Amniotic epithelial cell (primary cell): ENCODE measurements at regions not wholly inside any gene's neighbourhood (a gene's known extent, or its start where the extent isn't known, plus 50 kb on each side); places are given as distances from the start of the nearest gene placed in this dataset.

ENCODE experiments used
- DNase-seq: peaks from one replicate; pipeline ENCODE4 v3.0.0-alpha.2; 2010; ENCODE audit warnings: low read depth

DNA sequence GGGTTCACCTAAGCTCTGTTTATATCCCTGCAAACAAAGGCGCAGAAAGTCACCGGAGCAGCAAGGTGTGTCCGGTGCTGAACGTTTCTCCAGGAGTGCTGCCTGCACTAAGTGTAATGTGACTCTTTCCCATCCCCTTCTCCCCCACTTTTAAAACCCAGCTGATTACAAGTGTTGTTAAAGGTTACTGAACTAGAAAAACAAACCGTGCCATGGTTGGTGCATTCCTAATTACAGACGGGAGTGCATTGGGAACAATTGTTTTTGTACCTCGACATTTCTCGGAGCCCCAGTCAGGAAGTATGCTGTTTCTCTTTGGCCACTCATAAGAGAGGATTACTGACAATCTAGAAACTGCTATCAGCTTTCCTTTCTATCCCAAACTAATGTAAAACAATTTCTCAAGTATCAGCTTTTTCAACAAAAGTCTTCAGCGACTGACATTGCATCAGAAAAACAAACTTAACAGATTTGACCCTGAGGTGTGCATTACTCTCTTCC lies 441.0 kb upstream of the SALL1 start:
- DNase-seq: no peak

DNA sequence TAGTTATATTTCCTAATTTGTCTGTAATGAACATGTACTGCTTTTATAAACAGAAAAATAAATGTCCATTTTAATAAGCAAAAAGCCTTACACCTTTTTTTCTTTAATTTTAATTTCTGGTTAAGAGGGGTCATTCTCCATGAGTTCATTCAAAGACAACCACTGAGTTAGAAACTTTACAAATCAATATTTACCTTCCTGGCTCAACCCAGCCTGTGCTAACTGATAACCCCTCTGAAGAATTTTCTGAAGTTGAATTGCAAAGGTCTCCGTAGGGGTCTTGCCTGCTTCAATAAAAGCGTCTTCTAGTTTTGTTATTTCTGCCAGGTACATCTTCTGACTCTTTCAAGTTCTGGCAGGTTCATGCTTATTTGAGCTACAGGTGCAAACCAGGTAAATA lies 440.4 kb upstream of the SALL1 start:
- no peak for DNase-seq

DNA sequence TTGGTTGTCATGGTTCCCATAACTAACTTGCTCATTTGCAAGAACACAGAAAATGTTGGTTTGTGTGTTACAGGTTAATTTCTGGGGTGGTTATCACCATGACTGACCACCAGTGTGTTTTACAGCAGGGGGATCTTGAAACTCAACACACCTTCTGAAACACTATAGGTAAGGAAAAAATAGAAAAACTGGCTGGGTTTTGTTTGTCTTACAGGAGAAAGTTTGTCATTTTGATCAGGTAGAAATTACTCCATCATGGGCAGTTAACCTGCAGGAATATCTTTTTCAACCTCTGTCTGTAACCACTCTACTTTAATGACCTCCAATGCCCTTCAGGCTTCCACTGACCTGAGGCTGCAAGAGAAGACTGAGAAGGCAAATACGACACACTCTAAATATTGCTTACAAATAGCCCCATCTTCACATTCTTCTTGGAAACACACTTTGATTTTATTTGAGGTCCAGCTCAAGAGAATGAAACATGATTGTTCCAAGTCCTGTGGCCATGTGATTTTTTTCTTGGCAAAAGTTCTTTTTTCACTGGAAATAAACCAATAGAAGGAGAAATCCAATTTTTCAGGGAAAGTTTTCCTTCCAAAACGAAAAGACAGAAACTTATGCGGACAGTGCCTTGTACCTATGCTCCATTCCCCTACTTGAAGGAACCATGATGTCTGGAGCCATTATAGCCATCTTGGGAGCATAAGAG lies 428.7 kb upstream of the SALL1 start:
- no peak for DNase-seq

DNA sequence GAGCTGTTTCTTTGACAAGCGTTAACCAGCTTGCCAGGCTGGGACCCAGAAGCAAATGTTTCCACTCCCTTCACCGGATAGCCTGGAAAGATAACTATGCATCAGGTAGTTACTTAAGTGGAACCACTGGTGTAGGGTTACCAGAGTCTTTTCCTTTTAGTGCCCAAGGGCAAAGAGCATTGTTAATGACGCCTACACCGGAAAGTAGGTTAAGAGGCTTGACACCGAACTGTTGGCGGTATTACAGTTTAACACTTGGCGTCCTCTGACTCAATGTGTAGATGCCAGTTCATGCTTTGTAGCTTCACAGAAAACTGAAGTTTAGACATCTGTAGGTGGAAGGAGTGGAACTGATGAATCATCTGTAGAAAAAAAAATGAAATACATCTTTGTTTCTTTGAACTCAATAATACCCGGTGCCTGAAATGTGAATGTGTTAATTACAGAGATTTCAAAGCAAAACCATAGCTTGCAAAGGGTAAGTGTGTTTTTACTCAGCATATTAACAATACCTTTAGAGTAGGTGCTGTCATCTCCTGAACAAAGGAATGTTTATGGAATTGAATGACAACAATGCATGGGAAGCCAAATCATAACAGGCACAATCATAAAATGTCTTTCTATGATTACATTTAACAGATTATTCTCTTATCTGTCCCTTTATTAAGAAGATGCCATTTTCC lies 426.7 kb upstream of the SALL1 start:
- peak; percentile 3 for DNase-seq

DNA sequence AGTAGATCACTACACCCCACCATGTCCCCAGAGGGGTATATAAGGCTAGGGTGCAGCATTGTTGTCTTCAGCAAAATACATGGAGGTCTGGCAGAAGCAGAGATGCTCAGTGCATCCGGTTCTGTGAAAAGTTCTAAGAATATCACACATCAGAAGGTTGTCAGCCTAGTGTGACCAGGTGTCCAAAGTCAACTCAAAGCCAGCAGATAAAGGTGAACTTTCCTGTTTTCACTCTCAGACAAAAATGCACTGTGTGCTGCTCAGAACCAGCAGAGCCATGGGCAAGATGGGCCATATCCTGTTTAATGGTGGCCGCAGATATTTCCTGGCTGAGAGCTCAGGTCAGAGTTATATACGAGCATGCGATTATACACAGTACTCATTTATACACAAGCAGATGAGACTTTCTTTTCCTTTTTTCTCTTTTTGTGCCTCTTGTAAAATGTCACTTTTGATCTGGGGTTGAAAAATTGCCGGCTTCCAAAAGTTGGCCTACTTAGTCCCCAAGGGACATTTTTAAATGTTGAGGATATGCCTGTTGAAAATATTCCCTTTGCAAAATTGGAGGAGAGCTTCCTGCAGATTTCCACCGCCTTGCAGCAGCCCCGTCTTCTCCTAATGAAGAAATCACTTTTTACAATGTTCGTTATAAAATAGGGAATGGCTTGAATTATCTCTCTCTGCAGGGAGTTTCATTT lies 425.6 kb upstream of the SALL1 start:
- DNase-seq: no peak

DNA sequence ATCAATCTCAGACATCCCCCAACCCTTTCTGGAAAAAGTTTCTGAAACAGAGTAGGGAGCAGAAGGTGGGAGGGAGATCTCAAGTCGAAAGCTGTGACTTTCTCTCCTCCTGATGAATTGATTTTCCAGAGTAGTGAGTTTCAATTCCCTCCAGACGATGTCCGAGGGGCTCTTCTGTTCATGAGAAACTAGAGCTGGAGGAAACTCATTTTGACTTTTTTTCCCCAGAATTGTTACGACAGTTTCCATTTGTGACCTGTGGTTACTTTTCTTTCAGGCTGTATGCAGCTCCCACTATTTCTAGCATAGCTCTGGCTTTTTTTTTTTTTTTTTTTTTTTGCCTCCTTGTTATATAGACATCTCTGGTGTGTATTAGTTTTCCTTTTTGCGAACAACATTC lies 422.1 kb upstream of the SALL1 start:
- DNase-seq: no peak

DNA sequence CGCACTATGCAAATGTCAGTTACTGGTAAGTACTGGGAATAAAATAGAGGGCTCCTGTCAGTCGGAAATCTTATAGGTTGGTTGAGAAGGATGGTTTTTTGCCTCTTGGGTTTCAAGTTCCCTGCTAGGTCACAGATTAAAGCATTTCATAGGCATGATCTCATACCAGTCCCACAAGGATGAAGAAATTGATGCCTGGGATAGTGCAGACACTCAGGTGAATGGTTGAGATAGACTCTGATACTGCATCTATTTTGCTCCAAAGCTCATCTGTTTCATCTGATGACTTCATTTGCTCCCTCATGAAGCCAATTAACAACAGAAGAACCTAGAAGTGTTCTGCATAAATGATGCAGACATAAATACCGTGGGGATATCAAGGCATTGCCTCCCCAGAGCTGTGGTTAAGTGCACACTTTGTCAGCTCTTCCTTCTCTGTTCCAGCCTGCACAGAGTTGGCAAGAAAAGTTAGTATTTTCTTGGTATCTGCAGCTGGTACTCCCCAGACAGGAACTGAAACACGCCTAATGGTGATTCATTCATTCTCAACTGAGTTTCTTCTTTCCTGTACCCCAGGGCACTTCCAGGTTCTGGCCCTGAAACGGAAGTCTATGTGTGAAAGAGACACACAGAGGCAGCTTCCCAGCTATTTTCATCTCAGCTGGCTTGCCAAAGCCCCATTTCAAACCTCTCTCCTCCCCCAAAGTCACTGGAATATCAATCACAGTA lies 418.3 kb upstream of the SALL1 start:
- DNase-seq: no peak

DNA sequence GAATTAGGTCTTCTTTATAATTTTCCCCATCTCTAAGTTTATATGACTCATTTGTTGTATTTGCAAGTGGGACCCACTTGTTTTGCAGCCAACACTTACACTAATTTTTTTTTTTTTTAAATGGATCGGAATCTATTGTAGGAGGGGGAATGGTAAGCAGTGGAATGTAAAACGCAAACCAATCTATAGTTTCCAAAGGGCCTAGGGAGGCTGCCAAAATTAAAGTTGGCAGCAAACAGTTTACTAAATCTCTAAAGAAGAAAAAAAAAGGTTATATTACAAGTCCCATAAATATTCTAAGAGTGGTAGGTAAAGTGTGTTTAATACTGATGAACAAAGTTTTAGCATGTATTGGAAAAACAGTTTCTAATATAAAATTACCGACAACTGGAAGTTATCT lies 416.8 kb upstream of the SALL1 start:
- no peak for DNase-seq

DNA sequence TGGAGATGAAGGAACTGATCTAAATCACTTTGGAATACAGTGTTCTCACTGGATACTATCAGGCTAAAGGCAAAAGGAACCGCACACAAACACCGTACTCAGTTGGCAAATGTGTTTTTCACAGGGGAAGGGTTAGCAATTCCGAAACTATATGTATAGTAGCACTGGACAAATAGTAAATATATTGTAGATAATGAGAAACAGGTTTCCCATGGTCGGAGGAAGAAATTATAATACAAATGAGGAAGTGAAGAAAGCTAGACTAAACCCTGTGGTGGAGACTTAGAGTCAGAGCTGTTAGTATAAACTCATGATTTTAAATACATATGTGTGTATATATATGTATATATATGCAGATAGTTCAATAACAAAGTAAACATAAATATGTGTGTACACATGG lies 414.1 kb upstream of the SALL1 start:
- no peak for DNase-seq

DNA sequence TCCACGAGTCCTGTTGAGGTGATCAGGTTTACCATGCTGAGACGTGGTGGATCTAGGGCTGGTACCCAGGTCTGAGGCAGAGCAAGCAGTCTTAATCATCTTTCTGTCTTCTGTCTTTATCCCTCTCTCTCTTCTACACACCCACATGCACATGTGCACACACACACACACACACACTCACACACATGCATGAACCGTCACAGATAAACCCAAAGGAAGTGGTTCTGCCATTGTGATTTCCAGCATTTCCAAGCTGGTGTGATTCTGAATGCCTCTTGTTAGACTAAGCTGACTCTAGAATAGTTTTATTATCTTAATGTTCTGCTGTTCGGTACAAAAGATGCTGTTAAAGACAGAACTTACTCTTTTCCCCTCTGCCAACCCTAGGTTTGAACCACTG lies 411.8 kb upstream of the SALL1 start:
- no peak for DNase-seq

DNA sequence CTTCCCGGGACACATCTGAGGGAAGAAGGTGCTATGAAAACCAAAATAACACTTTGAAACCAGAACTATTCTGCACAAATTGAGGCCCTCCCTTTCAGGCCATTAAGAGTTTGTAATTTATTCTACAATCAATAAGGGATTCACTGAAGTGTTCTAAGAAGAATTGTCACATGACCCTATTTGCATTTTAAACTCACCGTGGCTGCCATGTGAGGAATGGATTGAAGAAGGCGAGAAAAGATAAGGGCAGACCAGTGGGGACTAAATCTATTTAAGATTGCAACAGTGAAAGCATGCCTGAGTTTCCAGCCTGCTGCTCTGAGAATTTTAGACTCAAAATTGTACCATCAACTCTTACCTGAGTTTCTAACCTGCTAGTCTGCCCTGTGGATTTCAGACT lies 408.8 kb upstream of the SALL1 start:
- no peak for DNase-seq

DNA sequence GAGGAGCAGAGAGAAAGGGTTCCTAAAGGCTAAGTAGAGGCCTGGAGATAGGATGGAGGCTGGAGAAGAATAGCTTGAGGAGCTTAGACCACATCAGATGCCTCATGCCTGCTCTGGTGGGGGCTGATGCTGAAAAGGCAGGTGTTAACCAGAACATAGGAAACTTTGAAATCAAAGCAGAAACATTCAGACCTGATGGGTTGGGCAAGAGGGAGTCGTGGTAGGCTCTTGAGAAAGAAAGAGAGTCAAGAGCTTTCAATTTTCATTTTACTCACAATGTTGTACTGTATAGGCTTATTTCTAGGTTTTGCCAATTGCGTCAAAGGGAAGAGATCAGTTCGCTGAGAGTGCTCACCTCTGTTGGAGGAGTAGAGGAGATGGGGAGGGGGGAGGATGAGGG lies 406.6 kb upstream of the SALL1 start:
- DNase-seq: no peak

DNA sequence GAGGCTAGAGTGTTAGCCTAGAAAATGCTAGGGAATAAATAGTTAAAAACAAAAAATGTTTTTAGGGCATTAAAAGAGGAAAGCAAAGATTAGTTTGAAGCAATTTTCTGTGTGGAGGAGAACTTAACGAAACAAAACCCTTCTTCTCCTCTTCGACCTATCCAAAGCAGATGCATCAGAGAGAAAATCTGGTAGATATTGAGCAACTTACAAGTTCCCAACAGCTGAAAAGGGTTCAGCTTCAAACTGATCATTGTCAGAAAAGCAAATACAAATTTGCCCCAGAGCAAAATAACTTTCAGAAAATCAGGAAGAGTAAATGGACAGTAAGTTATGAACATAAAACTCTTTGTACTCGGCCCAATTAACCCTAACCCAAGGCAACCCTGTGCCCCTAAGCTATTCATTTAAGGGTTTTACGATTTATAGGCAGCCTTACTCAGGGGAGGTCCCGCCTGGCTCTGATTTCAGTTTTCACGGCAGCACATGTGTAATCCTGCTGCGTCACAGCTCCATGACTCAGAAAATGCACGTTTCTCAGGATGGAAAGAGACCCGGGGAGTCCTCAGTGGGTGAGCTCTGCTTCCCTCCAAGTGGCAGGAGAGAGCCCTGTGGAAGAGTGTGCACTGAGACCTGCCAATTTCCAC lies 405.7 kb upstream of the SALL1 start:
- peak; percentile 78 for DNase-seq

DNA sequence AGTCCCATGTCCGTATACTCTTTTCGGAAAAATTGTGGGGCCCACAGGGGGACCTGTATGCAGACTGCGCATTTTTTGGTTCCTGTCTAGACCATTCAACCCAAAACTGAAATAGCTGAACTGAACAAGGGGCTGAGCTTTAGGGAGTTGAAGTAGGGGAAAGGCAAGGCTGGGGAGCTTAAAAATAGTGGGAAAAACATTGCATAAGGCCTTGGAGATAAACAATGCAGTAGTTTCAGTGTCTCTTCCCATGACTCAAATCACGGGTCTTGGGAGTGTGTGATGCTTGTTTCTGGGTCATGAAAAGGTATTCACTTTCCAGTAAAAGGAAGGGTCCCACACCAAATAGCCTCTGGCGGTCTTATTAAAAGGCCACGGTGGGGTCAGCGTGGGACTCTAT lies 402.8 kb upstream of the SALL1 start:
- peak; percentile 46 for DNase-seq

DNA sequence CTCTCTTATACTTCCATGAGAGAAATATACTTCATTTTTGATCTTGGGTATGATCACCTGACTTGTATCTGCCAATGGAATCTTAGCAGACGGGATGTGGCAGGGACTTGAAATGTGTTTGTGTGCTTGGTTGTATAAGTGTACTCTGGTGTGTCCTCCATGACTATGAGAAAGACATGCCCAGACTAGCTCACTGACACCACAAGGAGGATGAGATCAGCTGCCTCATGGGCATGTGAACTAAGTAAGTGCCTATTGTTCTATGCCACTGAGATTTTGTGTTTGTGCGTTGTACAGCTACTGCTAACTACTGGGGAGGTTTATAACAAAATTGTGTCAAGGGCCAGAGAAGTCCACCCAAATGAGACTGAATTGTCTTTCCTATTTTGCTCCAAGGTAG lies 402.2 kb upstream of the SALL1 start:
- DNase-seq: no peak

DNA sequence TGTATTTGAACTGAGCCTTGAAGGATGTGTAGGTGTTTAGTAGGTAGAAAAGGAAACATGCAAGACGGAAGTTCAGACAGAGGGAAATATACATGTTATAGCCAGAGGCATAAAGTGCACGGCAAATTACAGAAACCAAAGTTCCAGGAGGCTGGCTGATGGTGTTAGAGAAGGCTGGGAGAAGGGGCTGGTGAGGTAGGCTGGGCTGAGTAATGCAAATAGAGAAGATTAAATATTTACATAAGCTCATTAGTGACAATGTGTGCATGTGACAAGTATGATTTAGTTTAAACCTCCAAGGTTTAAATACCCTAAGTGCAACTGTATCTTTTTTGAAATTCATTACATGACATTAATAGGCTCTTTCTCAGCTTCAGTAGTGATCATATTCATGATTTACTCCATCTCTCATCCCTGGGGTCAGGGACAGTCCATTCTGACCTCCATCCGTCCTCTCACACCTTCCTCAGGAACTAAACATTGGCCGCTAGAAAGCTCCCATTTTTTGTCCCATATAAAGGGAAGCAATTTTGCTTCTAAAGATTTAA lies 399.8 kb upstream of the SALL1 start:
- no peak for DNase-seq

DNA sequence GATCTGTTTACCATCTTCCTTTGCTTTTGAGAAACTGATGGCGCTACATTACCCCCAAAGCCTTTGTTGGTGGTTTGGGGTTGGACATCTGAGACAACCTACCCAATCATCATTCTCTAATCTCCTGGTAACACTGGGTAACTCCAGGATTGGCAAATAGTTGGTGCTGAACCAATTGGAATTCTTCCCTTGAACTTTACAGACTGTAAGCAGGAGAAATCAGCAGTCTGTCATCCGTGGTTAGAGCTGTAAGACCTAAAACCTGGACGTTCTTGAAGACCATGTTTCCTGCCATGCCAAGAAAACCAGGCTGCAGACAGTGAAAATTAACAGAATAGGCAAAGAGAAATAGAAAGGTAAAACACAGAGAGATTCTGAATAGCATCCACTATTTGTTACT lies 398.8 kb upstream of the SALL1 start:
- peak; percentile 77 for DNase-seq

DNA sequence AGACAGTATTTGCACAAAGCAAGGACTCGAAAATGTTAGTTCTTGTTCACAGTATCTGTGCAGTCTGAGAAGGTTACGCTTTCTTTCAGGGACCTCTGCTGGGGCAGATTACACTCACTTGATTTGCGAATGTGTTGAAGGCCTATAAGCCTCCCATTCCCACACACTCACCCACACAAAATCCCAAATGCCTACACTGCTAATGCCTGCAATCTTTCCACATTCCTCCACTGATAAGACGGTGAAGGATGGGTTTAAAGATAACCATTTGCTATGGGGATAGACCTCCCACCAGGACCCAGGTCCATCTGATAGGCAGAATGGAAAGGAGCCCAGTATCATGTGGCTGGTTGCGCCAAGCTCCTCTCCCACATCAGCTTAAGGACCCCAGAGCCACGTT lies 394.9 kb upstream of the SALL1 start:
- DNase-seq: peak; percentile 98

DNA sequence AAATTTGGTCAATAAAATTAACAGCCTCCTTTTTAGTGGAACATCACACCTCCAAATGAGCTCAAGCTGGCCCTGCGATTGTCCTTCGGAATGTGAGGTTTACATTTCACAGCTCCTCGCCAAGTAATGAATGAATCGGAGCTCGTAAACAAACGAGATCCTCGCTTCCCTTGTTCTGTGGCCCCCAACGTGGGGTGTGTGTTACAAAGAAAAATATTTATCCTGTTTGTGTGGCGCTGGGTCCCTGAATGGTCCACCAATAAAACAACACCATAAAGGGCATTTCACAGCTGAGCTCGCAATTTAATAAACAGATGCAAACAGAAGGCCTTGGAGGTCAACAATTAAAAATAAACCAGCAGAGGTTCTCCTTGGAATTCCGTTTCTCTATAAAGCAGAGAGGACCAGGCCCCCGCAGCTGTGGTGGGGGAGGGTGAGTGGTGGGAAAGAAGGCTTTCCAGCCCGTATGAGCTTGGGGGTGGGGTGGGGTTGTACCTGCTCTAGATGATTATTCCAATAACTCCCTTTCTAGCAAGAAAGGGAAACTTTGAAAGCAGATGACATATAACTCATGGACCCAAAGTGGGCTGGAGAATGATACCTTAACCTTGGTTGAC lies 393.9 kb upstream of the SALL1 start:
- no peak for DNase-seq

DNA sequence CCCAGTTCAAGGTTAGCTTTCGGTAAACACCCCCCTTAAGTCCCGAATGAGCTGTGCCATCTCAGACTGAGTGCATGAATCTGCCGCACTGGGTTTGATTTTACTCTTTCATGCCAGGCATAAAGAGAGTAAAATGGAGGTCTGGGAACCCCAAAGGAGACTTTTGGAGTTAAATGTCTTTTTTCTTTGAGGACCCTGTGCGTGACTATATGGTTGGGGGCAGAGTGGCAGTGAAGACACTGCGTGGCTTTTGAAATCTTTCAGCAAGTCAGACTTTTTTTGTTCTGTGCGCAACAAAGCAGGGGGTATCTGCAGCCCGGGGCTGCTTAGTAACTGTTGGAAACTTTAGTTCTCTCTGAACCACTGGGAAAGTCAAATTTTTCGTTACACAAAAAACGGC lies 392.9 kb upstream of the SALL1 start:
- DNase-seq: no peak
